Erythroblast (primary cell): ENCODE measurements at regions not wholly inside any gene's neighbourhood (a gene's known extent, or its start where the extent isn't known, plus 50 kb on each side); places are given as distances from the start of the nearest gene placed in this dataset.

Source experiments
- GATA1 ChIP-seq: IDR thresholded peaks from 2 replicates; pipeline ENCODE4 v1.6.1; 2011; ENCODE audit warnings: low read depth, mild to moderate bottlenecking, control low read depth, low read length, moderate library complexity
- POLR2A ChIP-seq: IDR thresholded peaks from 2 replicates; pipeline ENCODE4 v1.6.1; 2011; ENCODE audit warnings: mild to moderate bottlenecking, low read length

GRCh38 chr6:21654361-21654760 is 60.8 kb downstream of the SOX4 start:
- no peak for TF ChIP-seq POLR2A
- TF ChIP-seq GATA1: no peak
